ENCODE measurements at regions not wholly inside any gene's neighbourhood (a gene's known extent, or its start where the extent isn't known, plus 50 kb on each side); places are given as distances from the start of the nearest gene placed in this dataset.

DNA sequence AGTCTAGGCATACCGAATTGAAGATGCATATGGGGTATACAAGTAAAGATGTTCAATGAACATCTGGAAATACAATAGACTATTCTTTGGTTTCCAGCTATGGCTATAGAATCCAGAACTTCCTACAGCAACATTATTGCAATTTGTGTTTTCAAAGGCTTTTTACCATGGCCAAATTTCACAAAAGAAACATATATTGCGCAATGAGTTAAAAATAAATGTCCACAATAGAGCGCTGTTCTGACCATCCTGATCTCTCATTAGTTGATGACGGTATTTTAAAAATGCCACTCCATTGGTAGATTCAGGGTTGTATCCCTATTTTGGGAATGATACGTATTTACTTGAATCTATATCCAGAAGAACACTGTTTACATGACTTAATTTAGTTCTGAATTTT is 139.2 kb downstream of the LINC00632 start:
- no peak overlapping the region for H3K4me3 Mint-ChIP-seq
- no peaks in the 10 kb centered on the region for H3K27me3 Mint-ChIP-seq
- DNase-seq, result no peak
- H3K36me3 Mint-ChIP-seq (ENCODE audit: low read depth), result no peaks in the 10 kb centered on the region
- intact Hi-C loops (cut with micrococcal nuclease), result no loop called here
- H3K4me1 Mint-ChIP-seq, result no peaks in the 10 kb centered on the region
- no peaks in the 10 kb centered on the region for H3K9me3 Mint-ChIP-seq
- H3K27ac Mint-ChIP-seq, result no peak overlapping the region

DNA sequence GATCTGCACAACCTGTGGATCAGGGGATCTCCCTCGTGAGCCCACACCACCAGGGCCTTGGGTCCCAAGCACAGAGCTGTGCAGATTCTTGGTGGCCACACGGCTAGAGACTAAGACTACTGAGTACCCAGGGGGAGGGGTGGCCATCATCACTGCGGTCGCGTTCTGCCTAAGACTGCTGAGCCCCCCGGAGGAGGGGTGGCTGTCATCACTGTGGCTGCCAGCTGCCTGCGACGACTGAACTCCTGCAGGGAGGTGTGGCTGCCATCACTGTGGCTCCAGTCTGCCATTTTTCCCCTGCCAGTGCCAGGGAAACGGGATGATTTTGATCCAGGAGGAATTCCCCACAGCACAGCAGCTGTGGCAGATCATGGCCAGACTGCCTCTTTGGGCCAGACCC is 141.7 kb upstream of the SPANXB1 start:
- Mint-ChIP-seq H3K4me1 (no peaks in the 10 kb centered on the region), H3K4me3 (no peak overlapping the region), H3K27me3 (no peaks in the 10 kb centered on the region), H3K36me3 (ENCODE audit: low read depth) (no peaks in the 10 kb centered on the region), H3K27ac (no peak overlapping the region), H3K9me3 (no peaks in the 10 kb centered on the region)
- no peak for DNase-seq
- intact Hi-C loops (cut with micrococcal nuclease), result no loop called here

DNA sequence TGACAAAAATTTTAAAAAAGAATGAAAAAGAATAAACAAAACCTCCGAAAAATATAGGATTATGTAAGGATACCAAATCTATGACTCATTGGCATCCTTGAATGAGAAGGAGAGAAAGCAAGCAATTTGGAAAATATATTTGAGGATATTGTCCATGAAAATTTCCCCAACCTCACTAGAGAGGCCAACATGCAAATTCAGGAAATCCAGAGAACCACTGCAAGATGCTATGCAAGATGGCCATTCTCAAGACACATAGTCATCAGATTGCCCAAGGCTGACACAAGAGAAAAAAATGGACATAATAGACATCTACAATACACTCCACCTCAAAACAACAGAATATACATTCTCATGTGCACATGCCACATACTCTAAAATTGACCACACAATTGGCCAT is 135.9 kb upstream of the SPANXB1 start:
- Mint-ChIP-seq H3K27ac (no peak overlapping the region), H3K9me3 (no peaks in the 10 kb centered on the region), H3K4me1 (no peaks in the 10 kb centered on the region), H3K4me3 (no peak overlapping the region), H3K36me3 (ENCODE audit: low read depth) (no peaks in the 10 kb centered on the region), H3K27me3 (no peaks in the 10 kb centered on the region)
- intact Hi-C loops (cut with micrococcal nuclease), result no loop called here
- no peak for DNase-seq

DNA sequence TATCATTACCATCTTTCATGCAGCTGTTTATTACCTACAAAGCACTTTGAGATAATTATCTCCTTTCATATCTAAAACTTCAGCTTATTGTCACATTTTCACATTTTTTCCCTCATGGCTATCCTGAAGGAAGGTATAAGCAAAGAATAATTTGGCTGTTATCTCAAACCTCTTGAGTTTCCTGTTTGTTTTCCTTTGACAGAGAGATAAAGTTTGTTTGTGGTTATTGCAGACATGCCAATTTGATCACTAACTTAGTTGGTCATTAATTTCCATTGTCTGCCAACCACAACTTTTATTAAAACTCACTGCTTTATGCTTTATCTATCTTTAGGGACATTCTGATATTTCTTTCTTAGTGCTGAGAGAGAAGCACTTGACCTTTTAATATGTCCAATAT is 89.8 kb upstream of the SPANXB1 start:
- H3K36me3 Mint-ChIP-seq (ENCODE audit: low read depth), result no peaks in the 10 kb centered on the region

DNA sequence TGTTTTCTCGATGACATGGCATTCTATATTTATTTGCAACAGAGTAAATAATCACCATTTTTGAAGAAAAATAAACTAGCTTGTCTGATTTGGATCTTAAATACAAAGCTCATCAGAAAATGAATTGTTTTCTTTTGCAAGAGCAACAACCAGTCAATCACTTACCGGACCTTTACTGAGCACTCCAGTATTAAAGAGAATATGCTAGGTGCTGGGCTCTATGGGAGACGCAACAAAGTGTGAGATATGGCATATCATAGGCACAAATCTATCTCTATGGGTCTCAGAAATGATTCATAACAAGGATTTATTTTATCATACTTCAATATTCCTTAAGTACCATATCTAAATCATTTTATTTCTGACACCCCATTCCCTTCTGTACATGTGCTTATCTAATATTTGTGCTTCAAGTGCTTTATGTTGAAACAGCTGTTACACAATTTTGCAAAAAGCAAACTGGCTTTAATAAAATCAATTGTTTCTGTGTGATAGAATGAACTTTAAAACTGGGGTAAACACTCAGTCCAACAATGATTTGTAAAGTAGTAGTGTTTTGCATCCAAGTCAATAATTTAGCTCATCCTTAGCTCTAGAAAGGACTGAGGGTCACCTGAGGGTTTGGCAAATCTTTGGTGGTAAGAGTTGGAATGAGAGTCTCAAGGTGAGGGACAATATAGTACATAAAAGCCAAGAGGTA is 88.4 kb upstream of the SPANXB1 start:
- Mint-ChIP-seq H3K27ac (no peak overlapping the region), H3K4me1 (peaks cover 16% of the 10 kb centered on the region), H3K27me3 (no peaks in the 10 kb centered on the region), H3K9me3 (no peaks in the 10 kb centered on the region), H3K36me3 (ENCODE audit: low read depth) (no peaks in the 10 kb centered on the region), H3K4me3 (no peak overlapping the region)
- DNase-seq, result no peak
- intact Hi-C loops (cut with micrococcal nuclease), result loop anchor here (10.0 kb wide), 1 partner anchor 149 kb away; no protein-coding TSS in a partner anchor

More for the DNA sequence above, 89.8 kb upstream of the SPANXB1 start:
- Mint-ChIP-seq H3K4me1 (peaks cover 8% of the 10 kb centered on the region), H3K27ac (no peak overlapping the region), H3K9me3 (no peaks in the 10 kb centered on the region), H3K4me3 (no peak overlapping the region), H3K27me3 (no peaks in the 10 kb centered on the region)
- no peak for DNase-seq
- intact Hi-C loops (cut with micrococcal nuclease), result loop anchor here (10.0 kb wide), 1 partner anchor 148 kb away; no protein-coding TSS in a partner anchor

DNA sequence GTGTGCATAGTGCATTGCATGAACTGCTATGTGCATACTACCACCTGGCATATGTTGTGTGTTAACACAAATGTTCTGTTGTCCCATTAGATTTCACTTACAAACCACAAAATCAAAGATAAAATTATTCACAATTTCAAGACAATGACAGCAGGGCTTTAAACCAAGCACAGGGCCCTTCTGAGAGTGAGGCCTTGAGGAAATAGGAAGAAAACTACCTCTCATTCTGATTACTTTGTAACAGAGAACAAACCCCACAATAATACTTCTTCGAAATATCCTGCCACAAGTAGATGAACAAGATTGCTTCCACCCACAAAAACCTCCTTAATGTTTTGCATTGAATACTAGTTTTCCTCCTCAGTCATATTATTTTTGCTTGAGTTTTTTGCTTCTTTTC is 85.5 kb upstream of the SPANXB1 start:
- intact Hi-C loops (cut with micrococcal nuclease), result loop anchor here (1.0 to 10.0 kb wide), 4 partner anchors 95 to 360 kb away; no protein-coding TSS in a partner anchor
- H3K4me1 Mint-ChIP-seq, result peaks cover 16% of the 10 kb centered on the region
- H3K9me3 Mint-ChIP-seq, result no peaks in the 10 kb centered on the region
- H3K4me3 Mint-ChIP-seq, result peak overlapping the region; percentile 47
- H3K27ac Mint-ChIP-seq, result peak overlapping the region; percentile 89
- H3K27me3 Mint-ChIP-seq, result no peaks in the 10 kb centered on the region
- DNase-seq, result no peak
- no peaks in the 10 kb centered on the region for H3K36me3 Mint-ChIP-seq (ENCODE audit: low read depth)

DNA sequence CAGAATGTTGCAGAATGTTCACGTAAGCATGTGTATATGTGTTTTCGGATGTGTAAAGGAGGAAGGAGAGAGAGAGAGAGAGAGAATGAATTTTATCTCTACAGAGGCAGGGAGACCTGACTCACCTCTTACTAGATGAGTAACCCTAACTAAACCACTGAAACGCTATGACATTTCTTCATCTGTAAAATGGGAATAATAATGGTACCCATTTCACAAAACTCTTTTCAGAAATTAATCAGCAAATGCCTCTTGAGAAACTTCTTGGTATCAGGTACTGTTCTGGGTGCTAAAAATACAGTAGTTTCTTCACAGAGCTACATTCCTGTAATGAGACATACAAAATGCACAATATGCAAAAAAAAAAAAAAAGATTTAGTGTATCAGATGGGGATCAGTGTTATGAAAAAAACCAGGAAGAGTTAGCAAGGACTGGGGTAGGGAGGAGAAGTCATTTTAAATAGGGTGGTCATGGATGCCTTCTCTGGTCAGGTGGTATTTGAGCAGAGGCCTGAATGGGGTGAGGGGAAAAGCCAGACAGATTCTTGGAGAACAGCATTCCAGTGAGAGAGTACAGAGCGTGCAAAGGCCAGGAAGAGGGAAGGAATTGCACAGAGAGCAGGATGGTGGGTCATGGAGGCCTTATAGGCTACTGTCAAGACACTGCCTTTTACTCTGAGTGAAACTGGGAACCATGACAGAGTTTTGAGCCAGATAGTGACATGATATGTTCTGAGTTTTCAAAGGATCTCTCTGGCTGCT is 84.9 kb upstream of the SPANXB1 start:
- Mint-ChIP-seq H3K4me1 (peaks cover 16% of the 10 kb centered on the region), H3K9me3 (no peaks in the 10 kb centered on the region), H3K27ac (peak overlapping the region; percentile 89), H3K4me3 (peak overlapping the region; percentile 47), H3K27me3 (no peaks in the 10 kb centered on the region), H3K36me3 (ENCODE audit: low read depth) (no peaks in the 10 kb centered on the region)
- intact Hi-C loops (cut with micrococcal nuclease), result loop anchor here (1.0 to 10.0 kb wide), 5 partner anchors 95 to 360 kb away; partner anchors contain the start of gene LDOC1
- DNase-seq, result peak; percentile 42

DNA sequence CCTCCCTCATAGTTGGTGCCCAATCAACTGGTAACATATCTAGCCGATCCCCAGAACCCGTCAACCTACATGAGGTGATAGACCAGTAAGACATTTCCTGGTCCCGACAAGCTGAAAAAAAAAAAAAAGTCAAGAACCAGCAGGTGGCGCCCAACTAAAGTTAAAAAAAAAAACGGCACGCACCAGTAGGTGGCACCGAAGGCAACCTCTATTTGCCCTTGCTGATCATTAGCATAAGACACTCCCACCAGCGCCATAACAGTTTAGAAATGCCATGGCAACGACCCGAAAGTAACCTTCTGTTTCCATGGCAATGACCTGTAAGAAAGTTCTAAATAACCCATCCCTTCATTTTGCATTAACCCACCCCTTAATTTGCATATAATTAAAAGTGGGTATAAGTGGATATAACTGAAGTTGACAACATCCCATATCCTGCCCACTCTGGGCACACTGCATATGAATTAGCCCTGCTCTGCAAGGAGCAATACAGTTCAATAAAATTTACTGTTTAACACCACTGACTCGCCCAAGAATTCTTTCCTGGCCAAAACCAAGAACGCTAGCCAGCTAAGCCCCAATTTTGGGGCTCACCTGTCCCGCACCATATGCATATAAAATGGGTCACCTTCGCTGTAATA is 83.9 kb upstream of the SPANXB1 start:
- peak overlapping the region; percentile 30 for H3K4me3 Mint-ChIP-seq
- intact Hi-C loops (cut with micrococcal nuclease), result loop anchor here (2.0 to 10.0 kb wide), 4 partner anchors 154 to 359 kb away; partner anchors contain the start of gene LDOC1
- no peaks in the 10 kb centered on the region for H3K9me3 Mint-ChIP-seq
- H3K36me3 Mint-ChIP-seq (ENCODE audit: low read depth), result no peaks in the 10 kb centered on the region
- H3K4me1 Mint-ChIP-seq, result peaks cover 16% of the 10 kb centered on the region
- H3K27ac Mint-ChIP-seq, result peak overlapping the region; percentile 85
- H3K27me3 Mint-ChIP-seq, result no peaks in the 10 kb centered on the region
- peak; percentile 79 for DNase-seq

DNA sequence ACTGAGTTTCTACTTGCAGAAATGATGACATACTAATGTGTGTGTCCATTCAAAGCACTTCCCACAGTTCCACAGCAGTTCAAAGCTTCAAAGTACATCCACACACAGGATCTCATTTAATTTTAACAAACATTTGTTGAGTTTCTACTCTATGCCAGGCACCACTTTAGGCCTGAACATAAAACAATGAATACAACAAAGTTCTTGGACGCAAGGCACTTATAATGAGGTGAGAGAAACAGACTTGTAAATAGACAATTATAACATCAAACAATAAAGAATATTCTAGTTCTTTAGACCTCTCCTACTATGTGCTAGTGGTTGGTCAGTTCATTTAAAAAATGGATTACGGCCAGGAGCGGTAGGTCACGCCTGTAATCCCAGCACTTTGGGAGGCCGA is 82.0 kb upstream of the SPANXB1 start:
- Mint-ChIP-seq H3K4me3 (no peak overlapping the region), H3K27ac (no peak overlapping the region), H3K4me1 (peaks cover 16% of the 10 kb centered on the region), H3K27me3 (no peaks in the 10 kb centered on the region), H3K36me3 (ENCODE audit: low read depth) (no peaks in the 10 kb centered on the region), H3K9me3 (no peaks in the 10 kb centered on the region)
- DNase-seq, result no peak
- intact Hi-C loops (cut with micrococcal nuclease), result no loop called here

DNA sequence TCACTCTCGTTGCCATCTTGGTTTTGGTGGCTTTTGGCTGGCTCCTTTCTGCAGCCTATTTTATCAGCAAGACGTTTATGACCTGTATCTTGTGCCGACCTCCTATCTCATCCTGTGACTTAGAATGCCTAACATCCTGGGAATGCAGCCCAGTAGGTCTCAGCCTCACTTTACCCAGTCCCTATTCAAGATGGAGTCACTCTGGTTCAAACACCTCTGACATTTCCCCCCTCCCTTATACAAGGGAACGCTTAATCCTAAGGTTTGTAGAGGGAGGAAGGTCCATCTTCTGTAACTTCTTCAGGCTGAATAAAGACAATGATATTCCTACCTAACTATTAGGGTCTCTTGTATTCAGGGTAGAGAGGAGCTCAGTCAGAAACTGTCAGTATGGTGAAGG is 79.3 kb upstream of the SPANXB1 start:
- no peak overlapping the region for H3K4me3 Mint-ChIP-seq
- no peak for DNase-seq
- intact Hi-C loops (cut with micrococcal nuclease), result no loop called here
- H3K27ac Mint-ChIP-seq, result no peak overlapping the region
- peaks cover 3% of the 10 kb centered on the region for H3K4me1 Mint-ChIP-seq
- no peaks in the 10 kb centered on the region for H3K36me3 Mint-ChIP-seq (ENCODE audit: low read depth)
- H3K27me3 Mint-ChIP-seq, result no peaks in the 10 kb centered on the region
- H3K9me3 Mint-ChIP-seq, result no peaks in the 10 kb centered on the region

DNA sequence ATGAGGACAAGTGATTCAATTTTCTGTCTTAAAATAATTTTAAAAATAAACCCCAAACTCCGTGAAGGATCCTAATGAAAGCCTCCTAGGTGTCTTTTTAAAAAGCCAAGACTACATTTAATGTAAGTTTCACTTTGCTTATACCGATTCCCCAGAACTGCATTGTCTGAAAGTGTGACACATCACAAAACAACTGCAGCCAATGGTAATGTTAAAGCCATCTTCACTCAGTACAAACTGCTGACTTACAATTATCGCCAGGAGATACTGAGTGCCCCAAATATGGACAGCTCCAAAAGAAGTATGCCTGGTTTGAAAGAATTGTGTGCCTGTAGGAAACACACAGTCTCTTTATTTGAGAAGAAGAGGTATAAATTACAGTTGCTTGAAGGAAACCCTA is 73.7 kb upstream of the SPANXB1 start:
- Mint-ChIP-seq H3K27ac (no peak overlapping the region), H3K4me1 (no peaks in the 10 kb centered on the region), H3K9me3 (no peaks in the 10 kb centered on the region), H3K4me3 (no peak overlapping the region), H3K27me3 (no peaks in the 10 kb centered on the region), H3K36me3 (ENCODE audit: low read depth) (no peaks in the 10 kb centered on the region)
- intact Hi-C loops (cut with micrococcal nuclease), result no loop called here
- DNase-seq, result no peak

DNA sequence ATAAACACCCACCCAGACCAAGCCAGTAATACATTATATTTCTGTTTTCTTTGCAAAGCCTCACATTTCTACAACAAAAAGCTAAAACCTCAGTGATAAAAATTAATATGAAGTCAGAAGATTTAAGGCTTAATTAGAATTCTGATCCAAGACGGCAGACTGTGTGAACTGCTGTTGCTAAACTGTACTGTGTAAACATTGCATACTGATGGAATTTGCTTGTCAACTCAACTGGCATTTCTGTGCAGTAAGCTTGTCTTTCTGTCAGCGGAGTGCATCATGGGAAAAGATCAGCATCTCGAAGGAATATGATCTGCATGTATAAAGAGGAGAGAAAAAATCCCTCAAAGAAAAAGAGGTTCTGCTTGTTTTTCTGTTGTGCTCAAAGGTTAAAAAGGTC is 69.4 kb upstream of the SPANXB1 start:
- intact Hi-C loops (cut with micrococcal nuclease), result no loop called here
- Mint-ChIP-seq H3K27me3 (no peaks in the 10 kb centered on the region), H3K36me3 (ENCODE audit: low read depth) (no peaks in the 10 kb centered on the region), H3K9me3 (no peaks in the 10 kb centered on the region), H3K4me3 (no peak overlapping the region), H3K27ac (no peak overlapping the region), H3K4me1 (no peaks in the 10 kb centered on the region)
- no peak for DNase-seq

DNA sequence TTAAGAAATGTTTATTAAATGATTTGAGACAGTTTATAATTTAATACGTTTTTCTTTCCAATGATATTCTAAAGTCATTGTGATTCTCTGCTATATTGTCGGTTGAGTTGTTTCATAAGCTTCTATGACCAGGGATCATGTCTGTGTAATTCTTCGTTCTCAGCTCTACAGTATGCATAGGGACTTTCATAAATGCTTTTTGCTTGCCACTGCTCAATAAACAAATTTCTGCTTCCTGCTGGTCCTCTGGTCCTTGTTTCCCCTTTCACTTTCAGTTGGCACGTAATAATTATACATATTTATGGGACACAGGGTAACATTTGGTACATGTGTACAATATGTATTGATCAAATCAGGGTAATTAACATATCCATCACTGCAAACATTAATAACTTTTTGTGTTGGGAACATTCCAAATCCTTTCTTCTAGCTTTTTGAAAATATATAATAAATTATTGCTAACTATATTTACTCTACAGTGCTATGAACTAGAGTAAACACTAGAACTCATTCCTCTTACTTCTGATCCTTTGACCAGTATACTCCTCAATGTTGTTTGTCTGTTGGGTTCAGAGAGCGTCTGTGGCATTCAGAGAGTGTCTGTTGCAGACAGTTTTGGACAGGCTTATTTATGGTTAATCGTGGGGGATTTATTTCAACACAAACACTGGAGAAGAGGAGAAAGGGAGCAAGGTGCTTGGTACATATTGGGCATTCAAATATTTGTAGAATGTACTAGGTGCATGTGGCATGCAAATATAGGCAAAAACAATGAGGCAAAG is 68.3 kb upstream of the SPANXB1 start:
- intact Hi-C loops (cut with micrococcal nuclease), result no loop called here
- Mint-ChIP-seq H3K9me3 (no peaks in the 10 kb centered on the region), H3K36me3 (ENCODE audit: low read depth) (no peaks in the 10 kb centered on the region), H3K27me3 (no peaks in the 10 kb centered on the region), H3K4me3 (no peak overlapping the region), H3K4me1 (no peaks in the 10 kb centered on the region), H3K27ac (no peak overlapping the region)
- DNase-seq, result no peak

Measured in activated CD4-positive, alpha-beta T cell treated with anti-CD3 and anti-CD28 coated beads, Interleukin-2, amount 10 ng/mL, durations not matched to agents 24 days and 14 days (primary cell).